IMR-90 (cell line): ENCODE measurements at regions not wholly inside any gene's neighbourhood (a gene's known extent, or its start where the extent isn't known, plus 50 kb on each side); places are given as distances from the start of the nearest gene placed in this dataset.

ENCODE experiments used
- ATAC-seq: fragments of 200-7000 bp; cut with Tn5 transposase; 2 replicates; pipeline ENCODE4 v1.9.1; 2020; ENCODE audit warnings: low read depth, mild to moderate bottlenecking, moderate library complexity
- BruUV-seq: library from RNA; stranded (reverse); fragments of 400-500 nt; replicated peaks from 2 replicates; lab custom pipeline; 2021; lab: Mats Ljungman, UMichigan
- CTCF ChIA-PET: fragments of 300-600 bp; formaldehyde crosslinking; extraction: SDS; loops from one replicate; lab custom pipeline; 2021; ENCODE audit warnings: antibody characterized with exemption; lab: Yijun Ruan, JAX
- POLR2A ChIA-PET: fragments of 300-600 bp; sonication (Branson Sonifier 250); formaldehyde crosslinking; loops from one replicate; lab custom pipeline; 2022; ENCODE audit warnings: antibody characterized with exemption; ENCODE audit not compliant: unreplicated experiment; lab: Charles Lee
- DNase-seq: peaks from one replicate; pipeline ENCODE4 v3.0.0; 2013
- H2AFZ ChIP-seq: replicated peaks from 2 replicates; pipeline ENCODE3; 2013; ENCODE audit warnings: low read length, mild to moderate bottlenecking; ENCODE audit not compliant: poor library complexity
- H2AK5ac ChIP-seq: 2 replicates; pipeline ENCODE4 v1.6.1; 2013; ENCODE audit warnings: low read depth, low read length, inconsistent platforms
- H2AK9ac ChIP-seq: replicated peaks from 2 replicates; pipeline ENCODE3; 2013; ENCODE audit warnings: mild to moderate bottlenecking, low read depth, low read length, moderate library complexity; ENCODE audit not compliant: poor library complexity
- H2BK120ac ChIP-seq: 2 replicates; pipeline ENCODE4 v1.6.1; 2013; ENCODE audit warnings: low read depth, low read length, inconsistent platforms
- H2BK15ac ChIP-seq: 3 replicates; pipeline ENCODE4 v1.6.1; 2013; ENCODE audit warnings: low read depth, low read length, inconsistent platforms
- H2BK20ac ChIP-seq: 2 replicates; pipeline ENCODE4 v1.6.1; 2013; ENCODE audit warnings: low read depth, mild to moderate bottlenecking, inconsistent platforms, low read length, moderate library complexity
- H2BK5ac ChIP-seq: 2 replicates; pipeline ENCODE4 v1.6.1; 2013; ENCODE audit warnings: mild to moderate bottlenecking, low read depth, low read length, inconsistent platforms; ENCODE audit not compliant: poor library complexity, severe bottlenecking
- H3K14ac ChIP-seq: replicated peaks from 2 replicates; pipeline ENCODE4 v1.6.1; 2013; ENCODE audit warnings: low read depth, low read length, inconsistent platforms
- H3K18ac ChIP-seq: 2 replicates; pipeline ENCODE4 v1.6.1; 2013; ENCODE audit warnings: low read depth, low read length, control low read depth
- H3K23ac ChIP-seq: 2 replicates; pipeline ENCODE4 v1.6.1; 2013; ENCODE audit warnings: low read depth, low read length, inconsistent platforms
- H3K27ac ChIP-seq: 2 replicates; pipeline ENCODE4 v1.5.1; 2013; ENCODE audit warnings: mild to moderate bottlenecking, control low read depth, low read length; ENCODE audit not compliant: insufficient read depth
- H3K27me3 ChIP-seq: 2 replicates; pipeline ENCODE4 v1.6.1; 2013; ENCODE audit warnings: low read length; ENCODE audit not compliant: control insufficient read depth, insufficient read depth
- H3K36me3 ChIP-seq: 2 replicates; pipeline ENCODE4 v1.6.1; 2013; ENCODE audit warnings: low read length, mixed read lengths; ENCODE audit not compliant: control insufficient read depth, insufficient read depth
- H3K4ac ChIP-seq: 2 replicates; pipeline ENCODE4 v1.6.1; 2013; ENCODE audit warnings: low read depth, low read length, inconsistent platforms
- H3K4me1 ChIP-seq: 2 replicates; pipeline ENCODE4 v1.6.1; 2013; ENCODE audit warnings: low read length, mixed read lengths; ENCODE audit not compliant: control insufficient read depth, insufficient read depth
- H3K4me2 ChIP-seq: 2 replicates; pipeline ENCODE4 v1.6.1; 2013; ENCODE audit warnings: low read depth, mild to moderate bottlenecking, control low read depth, low read length, moderate library complexity
- H3K4me3 ChIP-seq: 2 replicates; pipeline ENCODE4 v1.5.1; 2013; ENCODE audit warnings: low read depth, mild to moderate bottlenecking, control low read depth, low read length, moderate library complexity; ENCODE audit not compliant: insufficient read depth
- H3K56ac ChIP-seq: 2 replicates; pipeline ENCODE4 v1.6.1; 2013; ENCODE audit warnings: low read length, inconsistent platforms; ENCODE audit not compliant: insufficient read depth; ENCODE audit errors: extremely low read depth
- H3K79me1 ChIP-seq, 2 experiments: 2 replicates each; pipeline ENCODE4 v1.6.1; 2013; ENCODE audit warnings: low read length in 2 of 2, inconsistent platforms in 1 of 2, low read depth in 1 of 2
- H3K9ac ChIP-seq: 2 replicates; pipeline ENCODE4 v1.6.1; 2013; ENCODE audit warnings: low read depth, low read length, control low read depth
- H3K9me1 ChIP-seq: 2 replicates; pipeline ENCODE4 v1.6.1; 2013; ENCODE audit warnings: low read length, inconsistent platforms; ENCODE audit not compliant: insufficient read depth
- H3K9me3 ChIP-seq: 2 replicates; pipeline ENCODE4 v1.6.1; 2013; ENCODE audit warnings: low read length; ENCODE audit not compliant: control insufficient read depth, insufficient read depth
- H4K20me1 ChIP-seq: 2 replicates; pipeline ENCODE4 v1.6.1; 2013; ENCODE audit warnings: low read length, inconsistent platforms; ENCODE audit not compliant: insufficient read depth
- H4K5ac ChIP-seq: 2 replicates; pipeline ENCODE4 v1.6.1; 2013; ENCODE audit warnings: mild to moderate bottlenecking, low read depth, low read length, control low read depth
- H4K8ac ChIP-seq, 2 experiments: 2 replicates each; pipeline ENCODE4 v1.6.1; 2013; ENCODE audit warnings: low read depth in 2 of 2, low read length in 2 of 2, control low read depth in 1 of 2, inconsistent platforms in 1 of 2
- H4K91ac ChIP-seq: 2 replicates; pipeline ENCODE4 v1.6.1; 2013; ENCODE audit warnings: low read depth, low read length, inconsistent platforms; ENCODE audit not compliant: insufficient read depth
- BHLHE40 ChIP-seq: fragments of 150-350 bp; IDR thresholded peaks from 2 replicates; pipeline ENCODE4 v1.6.1; 2016; ENCODE audit warnings: mild to moderate bottlenecking, low read depth, low read length
- CEBPB ChIP-seq: IDR thresholded peaks from 2 replicates; pipeline ENCODE4 v1.6.1; 2012; ENCODE audit warnings: low read depth, low read length, improper control_type of control experiment
- CHD1 ChIP-seq: IDR thresholded peaks from 2 replicates; pipeline ENCODE4 v1.6.1; 2012; ENCODE audit warnings: low read depth, low read length, improper control_type of control experiment
- FOS ChIP-seq: fragments of 150-350 bp; IDR thresholded peaks from 2 replicates; pipeline ENCODE4 v1.6.1; 2016; ENCODE audit warnings: low read depth, low read length
- MAFK ChIP-seq: IDR thresholded peaks from 2 replicates; pipeline ENCODE4 v1.6.1; 2012; ENCODE audit warnings: low read depth, low read length, improper control_type of control experiment
- MAZ ChIP-seq: IDR thresholded peaks from 2 replicates; pipeline ENCODE4 v1.6.1; 2012; ENCODE audit warnings: low read depth, mild to moderate bottlenecking, low read length, improper control_type of control experiment, moderate library complexity, borderline replicate concordance
- MXI1 ChIP-seq: IDR thresholded peaks from 2 replicates; pipeline ENCODE4 v1.6.1; 2012; ENCODE audit warnings: low read depth, mild to moderate bottlenecking, low read length, moderate library complexity, borderline replicate concordance
- NFE2L2 ChIP-seq: fragments of 150-350 bp; IDR thresholded peaks from 2 replicates; pipeline ENCODE4 v1.6.1; 2016; ENCODE audit warnings: low read depth, mild to moderate bottlenecking, low read length
- POLR2A ChIP-seq: IDR thresholded peaks from 2 replicates; pipeline ENCODE4 v1.6.1; 2012; ENCODE audit warnings: mild to moderate bottlenecking, low read depth, low read length
- RAD21 ChIP-seq: IDR thresholded peaks from 2 replicates; pipeline ENCODE4 v1.6.1; 2012; ENCODE audit warnings: low read length, improper control_type of control experiment
- RCOR1 ChIP-seq: IDR thresholded peaks from 2 replicates; pipeline ENCODE4 v1.6.1; 2012; ENCODE audit warnings: mild to moderate bottlenecking, low read length, improper control_type of control experiment; ENCODE audit not compliant: insufficient replicate concordance
- RFX5 ChIP-seq: IDR thresholded peaks from 2 replicates; pipeline ENCODE4 v1.8.0; 2012; ENCODE audit warnings: low read depth, mild to moderate bottlenecking, low read length, moderate library complexity
- SMC3 ChIP-seq: fragments of 150-350 bp; IDR thresholded peaks from 2 replicates; pipeline ENCODE4 v1.6.1; 2016; ENCODE audit warnings: low read depth, mild to moderate bottlenecking, antibody characterized with exemption, low read length, moderate library complexity
- WGBS, 2 experiments: methylation state at CpG; one replicate each; pipeline versions ENCODE4 v1.1.5 to v1.1.7; 2013; ENCODE audit warnings: missing lambda C conversion rate in 2 of 2; ENCODE audit not compliant: insufficient read length in 1 of 2; ENCODE audit errors: extremely low coverage in 2 of 2; 5-methylcytosine and 5-hydroxymethylcytosine counted together
- dilution Hi-C: fragments of 300-500 bp; cut with HindIII; formaldehyde crosslinking; loops from one replicate; pipeline ENCODE4 v1.14.3; 2018; ENCODE audit warnings: low sequenced_read_pairs; ENCODE audit not compliant: unreplicated experiment
- in situ Hi-C: fragments of 300-500 bp; cut with MboI; formaldehyde crosslinking; loops from 3 replicates; pipeline ENCODE4 v1.14.3; 2019; ENCODE audit warnings: low sequenced_read_pairs, inconsistent platforms, mixed read lengths
- intact Hi-C: fragments of 100-400 bp; cut with micrococcal nuclease; formaldehyde crosslinking; loops from 2 replicates; pipeline ENCODE4 v1.10.0; 2022
- TF ChIP-seq, protein P1 (sequence below): fragments of 150-350 bp; IDR thresholded peaks from 2 replicates; pipeline ENCODE4 v1.6.1; 2017; ENCODE audit warnings: mild to moderate bottlenecking, antibody characterized with exemption, low read length, low read depth
- TF ChIP-seq, protein P2 (sequence below): fragments of 150-350 bp; IDR thresholded peaks from 2 replicates; pipeline ENCODE4 v1.6.1; 2016; ENCODE audit warnings: low read depth, mild to moderate bottlenecking, low read length, moderate library complexity, borderline replicate concordance
- TF ChIP-seq, protein P3 (sequence below): conservative IDR thresholded peaks from 2 replicates; pipeline ENCODE4 v1.5.1; 2012; ENCODE audit warnings: mild to moderate bottlenecking, low read depth, low read length, improper control_type of control experiment

DNA sequence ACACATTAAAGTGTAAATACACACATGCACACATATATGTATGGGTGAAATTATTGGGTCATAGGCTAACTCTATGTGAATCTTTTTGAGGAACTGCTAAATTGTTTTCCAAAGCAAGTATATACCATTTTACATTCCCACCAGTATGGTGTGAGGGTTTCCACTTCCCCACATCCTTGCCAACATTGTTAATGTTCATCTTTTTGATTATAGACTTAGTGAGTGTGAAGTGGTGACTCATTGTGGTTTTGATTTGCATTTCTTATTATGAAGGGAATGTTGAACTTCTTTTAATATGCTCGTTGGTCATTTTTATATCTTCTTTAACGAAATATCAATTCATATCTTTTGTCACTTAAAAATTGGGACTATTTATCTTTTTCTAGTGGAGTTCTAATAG lies 181.8 kb upstream of the GCFC2 start:
- no peaks in the 10 kb centered on the region for H4K20me1 ChIP-seq
- H3K9ac ChIP-seq, result no peak overlapping the region
- intact Hi-C loops, result no loop called here
- H3K27me3 ChIP-seq, result no peaks in the 10 kb centered on the region
- no peak overlapping the region for H2AFZ ChIP-seq
- H2BK15ac ChIP-seq, result no peak overlapping the region
- H2AK9ac ChIP-seq, result no peak overlapping the region
- H3K4ac ChIP-seq, result no peak overlapping the region
- no peak overlapping the region for H4K8ac ChIP-seq
- no peak overlapping the region for H3K18ac ChIP-seq
- in situ Hi-C loops, result no loop called here
- no peak overlapping the region for H3K23ac ChIP-seq
- dilution Hi-C loops, result no loop called here
- no peaks in the 10 kb centered on the region for H3K9me1 ChIP-seq
- no peaks in the 10 kb centered on the region for H3K9me3 ChIP-seq
- ATAC-seq (no peak), DNase-seq (no peak)
- POLR2A ChIA-PET, result no interaction called here
- no peak for TF ChIP-seq MAFK
- TF ChIP-seq RFX5, result no peak
- TF ChIP-seq RCOR1, result no peak
- no peak for TF ChIP-seq NFE2L2
- no peak for TF ChIP-seq RAD21
- TF ChIP-seq, protein P1, sequence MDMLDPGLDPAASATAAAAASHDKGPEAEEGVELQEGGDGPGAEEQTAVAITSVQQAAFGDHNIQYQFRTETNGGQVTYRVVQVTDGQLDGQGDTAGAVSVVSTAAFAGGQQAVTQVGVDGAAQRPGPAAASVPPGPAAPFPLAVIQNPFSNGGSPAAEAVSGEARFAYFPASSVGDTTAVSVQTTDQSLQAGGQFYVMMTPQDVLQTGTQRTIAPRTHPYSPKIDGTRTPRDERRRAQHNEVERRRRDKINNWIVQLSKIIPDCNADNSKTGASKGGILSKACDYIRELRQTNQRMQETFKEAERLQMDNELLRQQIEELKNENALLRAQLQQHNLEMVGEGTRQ, result no peak
- TF ChIP-seq FOS, result no peak
- TF ChIP-seq CHD1, result no peak
- TF ChIP-seq, protein P2, sequence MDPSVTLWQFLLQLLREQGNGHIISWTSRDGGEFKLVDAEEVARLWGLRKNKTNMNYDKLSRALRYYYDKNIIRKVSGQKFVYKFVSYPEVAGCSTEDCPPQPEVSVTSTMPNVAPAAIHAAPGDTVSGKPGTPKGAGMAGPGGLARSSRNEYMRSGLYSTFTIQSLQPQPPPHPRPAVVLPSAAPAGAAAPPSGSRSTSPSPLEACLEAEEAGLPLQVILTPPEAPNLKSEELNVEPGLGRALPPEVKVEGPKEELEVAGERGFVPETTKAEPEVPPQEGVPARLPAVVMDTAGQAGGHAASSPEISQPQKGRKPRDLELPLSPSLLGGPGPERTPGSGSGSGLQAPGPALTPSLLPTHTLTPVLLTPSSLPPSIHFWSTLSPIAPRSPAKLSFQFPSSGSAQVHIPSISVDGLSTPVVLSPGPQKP, result no peak
- TF ChIP-seq SMC3, result no peak
- TF ChIP-seq, protein P3, sequence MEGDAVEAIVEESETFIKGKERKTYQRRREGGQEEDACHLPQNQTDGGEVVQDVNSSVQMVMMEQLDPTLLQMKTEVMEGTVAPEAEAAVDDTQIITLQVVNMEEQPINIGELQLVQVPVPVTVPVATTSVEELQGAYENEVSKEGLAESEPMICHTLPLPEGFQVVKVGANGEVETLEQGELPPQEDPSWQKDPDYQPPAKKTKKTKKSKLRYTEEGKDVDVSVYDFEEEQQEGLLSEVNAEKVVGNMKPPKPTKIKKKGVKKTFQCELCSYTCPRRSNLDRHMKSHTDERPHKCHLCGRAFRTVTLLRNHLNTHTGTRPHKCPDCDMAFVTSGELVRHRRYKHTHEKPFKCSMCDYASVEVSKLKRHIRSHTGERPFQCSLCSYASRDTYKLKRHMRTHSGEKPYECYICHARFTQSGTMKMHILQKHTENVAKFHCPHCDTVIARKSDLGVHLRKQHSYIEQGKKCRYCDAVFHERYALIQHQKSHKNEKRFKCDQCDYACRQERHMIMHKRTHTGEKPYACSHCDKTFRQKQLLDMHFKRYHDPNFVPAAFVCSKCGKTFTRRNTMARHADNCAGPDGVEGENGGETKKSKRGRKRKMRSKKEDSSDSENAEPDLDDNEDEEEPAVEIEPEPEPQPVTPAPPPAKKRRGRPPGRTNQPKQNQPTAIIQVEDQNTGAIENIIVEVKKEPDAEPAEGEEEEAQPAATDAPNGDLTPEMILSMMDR, result no peak
- TF ChIP-seq POLR2A, result no peak
- no peak for TF ChIP-seq MXI1
- no peak for TF ChIP-seq BHLHE40
- no peak for TF ChIP-seq MAZ
- no peak for TF ChIP-seq CEBPB
- no peaks in the 10 kb centered on the region for H3K79me1 ChIP-seq
- no peak overlapping the region for H2AK5ac ChIP-seq
- H3K56ac ChIP-seq, result no peak overlapping the region
- H2BK5ac ChIP-seq, result no peak overlapping the region
- no peak overlapping the region for H3K27ac ChIP-seq
- H2BK120ac ChIP-seq, result no peak overlapping the region
- H2BK20ac ChIP-seq, result no peak overlapping the region
- no TSS peak for BruUV-seq
- H4K5ac ChIP-seq, result no peak overlapping the region
- no peaks in the 10 kb centered on the region for H3K4me1 ChIP-seq
- WGBS, 2 experiments, result no CpG with 5 or more reads among the region's 2 CpGs
- H3K4me2 ChIP-seq, result no peak overlapping the region
- H3K36me3 ChIP-seq, result no peaks in the 10 kb centered on the region
- H3K4me3 ChIP-seq, result no peak overlapping the region
- CTCF ChIA-PET, result no interaction called here
- H3K14ac ChIP-seq, result no peak overlapping the region
- no peak overlapping the region for H4K91ac ChIP-seq
